Right cardiac atrium (tissue), 5 donors: ENCODE measurements at regions not wholly inside any gene's neighbourhood (a gene's known extent, or its start where the extent isn't known, plus 50 kb on each side); places are given as distances from the start of the nearest gene placed in this dataset.
A peak's percentile ranks its signal among the peaks of the same experiment; 100 is the strongest.
"Not testable (repeated sequence)": the region's sequence is repeated elsewhere in the genome, so short reads cannot be mapped to it uniquely, and the experiment has no call there.

ENCODE experiments used
- ATAC-seq, 2 donors: fragments of 200-7000 bp; cut with Tn5 transposase; one replicate each; pipeline versions ENCODE4 v1.8.0 to v1.9.1; 2020; ENCODE audit warnings: moderate library complexity in 2 of 2, mild to moderate bottlenecking in 1 of 2
- DNase-seq, 3 donors: peaks; one replicate each; pipeline ENCODE4 v3.0.0-alpha.2; 2020
- H3K27ac ChIP-seq: one replicate; pipeline ENCODE4 v1.5.1; 2013; ENCODE audit warnings: mild to moderate bottlenecking, low read length, control low read depth, moderate library complexity
- H3K27me3 ChIP-seq: one replicate; pipeline ENCODE4 v1.6.1; 2013; ENCODE audit not compliant: control insufficient read depth, insufficient read depth
- H3K4me1 ChIP-seq: one replicate; pipeline ENCODE4 v1.6.1; 2013; ENCODE audit warnings: low read length; ENCODE audit not compliant: control insufficient read depth, insufficient read depth
- H3K4me3 ChIP-seq: one replicate; pipeline ENCODE4 v1.5.1; 2013; ENCODE audit warnings: low read length, control low read depth
- H3K9me3 ChIP-seq: one replicate; pipeline ENCODE4 v1.6.1; 2013; ENCODE audit warnings: low read length; ENCODE audit not compliant: control insufficient read depth
- WGBS: extraction: QIAGEN DNeasy Blood & Tissue Kit; methylation state at CpG from one replicate; pipeline ENCODE4 v1.1.7; 2013; 5-methylcytosine and 5-hydroxymethylcytosine counted together
- intact Hi-C, 4 donors: fragments of 100-400 bp; cut with DNase I; formaldehyde crosslinking; loops; one replicate each; pipeline versions ENCODE4 v1.11.0 to v1.14.0; 2022 to 2023
- donor health status: healthy with polysubstance abuse.
- donor health status: DM: no; HTN: yes; CAD: no.
- donor health status: DM: no; HTN: no; CAD: no.
- donor health status: DM: no; HTN: yes; CAD: no; lungs with severe emphysema.
- donor health status: DM: yes; HTN: yes; CAD: no.

DNA sequence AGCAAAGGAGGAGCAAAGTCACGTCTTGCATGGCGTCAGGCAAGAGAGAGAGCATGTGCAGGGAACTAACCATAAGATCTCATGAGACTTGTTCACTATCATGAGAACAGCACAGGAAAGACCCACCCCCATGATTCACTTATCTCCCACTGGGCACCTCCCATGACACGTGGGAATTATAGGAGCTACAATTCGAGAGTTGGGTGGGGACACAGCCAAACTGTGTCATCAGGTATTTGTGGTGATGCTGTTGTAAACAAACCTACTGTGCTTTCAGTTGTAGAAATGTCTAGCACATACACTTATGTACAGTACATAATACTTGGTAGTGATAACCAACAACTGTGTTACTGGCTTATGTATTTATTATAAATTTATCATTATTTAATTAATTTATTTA lies 128.3 kb downstream of the UTRN start:
- no peak overlapping the region for H3K4me3 ChIP-seq
- no peak overlapping the region for H3K27ac ChIP-seq
- 54% methylated on average over 4 of the region's 4 CpGs for WGBS
- no peaks in the 10 kb centered on the region for H3K9me3 ChIP-seq
- no peak for ATAC-seq
- H3K27me3 ChIP-seq = no peaks in the 10 kb centered on the region
- DNase-seq = no peak
- intact Hi-C loops = no loop called here
- peaks cover 6% of the 10 kb centered on the region for H3K4me1 ChIP-seq

GRCh38 chr6:144415014-144415413 lies 129.9 kb downstream of the UTRN start:
- intact Hi-C loops = no loop called here
- no peak for DNase-seq
- WGBS = 72% methylated on average over 3 of the region's 3 CpGs
- no peaks in the 10 kb centered on the region for H3K9me3 ChIP-seq
- ATAC-seq = peak; percentile 36 to 40
- H3K4me1 ChIP-seq = peaks cover 6% of the 10 kb centered on the region
- no peak overlapping the region for H3K27ac ChIP-seq
- no peak overlapping the region for H3K4me3 ChIP-seq
- no peaks in the 10 kb centered on the region for H3K27me3 ChIP-seq

- H3K27me3 ChIP-seq = no peaks in the 10 kb centered on the region
- intact Hi-C loops = no loop called here
- no peak overlapping the region for H3K27ac ChIP-seq
- peaks cover 6% of the 10 kb centered on the region for H3K4me1 ChIP-seq
- DNase-seq (no peak), ATAC-seq (peak in 1 of 2 donors; percentile 56)
- no peak overlapping the region for H3K4me3 ChIP-seq
- 73% methylated on average over 2 of the region's 2 CpGs for WGBS
- H3K9me3 ChIP-seq = no peaks in the 10 kb centered on the region
These were observed 130.7 kb downstream of the UTRN start for GRCh38 chr6:144415835-144416237.

- intact Hi-C loops = no loop called here
- 85% methylated on average over 4 of the region's 4 CpGs for WGBS
- Histone ChIP-seq H3K27ac (no peak overlapping the region), H3K9me3 (no peaks in the 10 kb centered on the region), H3K4me3 (no peak overlapping the region), H3K4me1 (peaks cover 6% of the 10 kb centered on the region), H3K27me3 (no peaks in the 10 kb centered on the region)
- no peak for ATAC-seq
- DNase-seq = no peak
These were observed 131.1 kb downstream of the UTRN start for GRCh38 chr6:144416244-144416643.

GRCh38 chr6:144416773-144417172 lies 131.6 kb downstream of the UTRN start:
- 35% methylated on average over 1 of the region's 1 CpG for WGBS
- intact Hi-C loops = no loop called here
- H3K4me1 ChIP-seq = peaks cover 6% of the 10 kb centered on the region
- H3K9me3 ChIP-seq = no peaks in the 10 kb centered on the region
- DNase-seq (no peak), ATAC-seq (no peak)
- H3K4me3 ChIP-seq = no peak overlapping the region
- no peaks in the 10 kb centered on the region for H3K27me3 ChIP-seq
- no peak overlapping the region for H3K27ac ChIP-seq

DNA sequence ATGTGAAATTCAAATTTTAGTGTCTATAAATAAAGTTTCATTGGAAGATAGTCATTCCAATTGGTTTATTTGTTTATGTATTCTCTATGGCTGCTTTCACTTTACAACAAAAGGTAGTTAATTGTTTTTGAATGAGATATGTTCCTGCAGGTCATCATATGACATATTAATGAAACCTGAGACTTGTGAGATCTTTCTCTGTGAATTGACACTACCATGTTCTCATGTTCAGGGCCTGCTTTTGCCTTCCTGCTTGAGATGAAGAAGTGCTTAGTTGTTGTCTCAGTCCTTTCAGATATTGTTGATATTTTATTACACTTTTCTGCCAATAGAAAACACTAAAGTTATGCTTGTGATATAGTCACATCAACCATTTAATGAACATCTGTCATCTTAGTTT lies 132.5 kb downstream of the UTRN start:
- DNase-seq = no peak
- no peaks in the 10 kb centered on the region for H3K9me3 ChIP-seq
- H3K4me1 ChIP-seq = peaks cover 6% of the 10 kb centered on the region
- ATAC-seq = no peak
- no peak overlapping the region for H3K4me3 ChIP-seq
- intact Hi-C loops = no loop called here
- H3K27ac ChIP-seq = no peak overlapping the region
- H3K27me3 ChIP-seq = no peaks in the 10 kb centered on the region

GRCh38 chr6:144418959-144419545 lies 133.9 kb downstream of the UTRN start:
- Histone ChIP-seq H3K27ac (no peak overlapping the region), H3K27me3 (no peaks in the 10 kb centered on the region), H3K4me1 (peaks cover 10% of the 10 kb centered on the region), H3K9me3 (no peaks in the 10 kb centered on the region), H3K4me3 (no peak overlapping the region)
- intact Hi-C loops = no loop called here
- 84% methylated on average over 6 of the region's 6 CpGs for WGBS
- no peak for ATAC-seq
- no peak for DNase-seq

GRCh38 chr6:144423167-144423566 lies 138.0 kb downstream of the UTRN start:
- Histone ChIP-seq H3K4me3 (no peak overlapping the region), H3K27me3 (no peaks in the 10 kb centered on the region), H3K27ac (peak overlapping the region; percentile 19), H3K4me1 (peaks cover 6% of the 10 kb centered on the region), H3K9me3 (no peaks in the 10 kb centered on the region)
- DNase-seq = no peak
- 61% methylated on average over 3 of the region's 3 CpGs for WGBS
- intact Hi-C loops = no loop called here
- ATAC-seq = no peak

- DNase-seq = no peak
- WGBS = 96% methylated on average over 1 of the region's 1 CpG
- H3K4me1 ChIP-seq = peaks cover 2% of the 10 kb centered on the region
- no peaks in the 10 kb centered on the region for H3K9me3 ChIP-seq
- H3K27ac ChIP-seq = no peak overlapping the region
- no peak for ATAC-seq
- no peaks in the 10 kb centered on the region for H3K27me3 ChIP-seq
- intact Hi-C loops = no loop called here
- no peak overlapping the region for H3K4me3 ChIP-seq
These were observed 144.6 kb downstream of the UTRN start for GRCh38 chr6:144429753-144430152.

- H3K4me1 ChIP-seq, ATAC-seq, H3K4me3 ChIP-seq, H3K27ac ChIP-seq, H3K9me3 ChIP-seq, intact Hi-C loops, H3K27me3 ChIP-seq: not testable (repeated sequence)
- 98% methylated on average over 23 of the region's 24 CpGs for WGBS
- DNase-seq = peak in 1 of 3 donors; percentile 43
These were observed 148.3 kb downstream of the UTRN start for GRCh38 chr6:144433446-144433845.

GRCh38 chr6:144434308-144434990 lies 149.3 kb downstream of the UTRN start:
- DNase-seq (no peak), ATAC-seq (peak in 1 of 2 donors; percentile 83)
- Histone ChIP-seq H3K4me1 (peaks cover 4% of the 10 kb centered on the region), H3K27ac (no peak overlapping the region), H3K4me3 (no peak overlapping the region), H3K9me3 (no peaks in the 10 kb centered on the region), H3K27me3 (no peaks in the 10 kb centered on the region)
- intact Hi-C loops = no loop called here
- 93% methylated on average over 6 of the region's 6 CpGs for WGBS
